HG02885 (cell line): ENCODE measurements at regions not wholly inside any gene's neighbourhood (a gene's known extent, or its start where the extent isn't known, plus 50 kb on each side); places are given as distances from the start of the nearest gene placed in this dataset.

Source experiments
- ATAC-seq: cut with Tn5 transposase; IDR thresholded peaks from one replicate; pipeline ENCODE4 v1.9.1; 2021; ENCODE audit warnings: mild to moderate bottlenecking; ENCODE audit not compliant: unreplicated experiment, poor library complexity

DNA sequence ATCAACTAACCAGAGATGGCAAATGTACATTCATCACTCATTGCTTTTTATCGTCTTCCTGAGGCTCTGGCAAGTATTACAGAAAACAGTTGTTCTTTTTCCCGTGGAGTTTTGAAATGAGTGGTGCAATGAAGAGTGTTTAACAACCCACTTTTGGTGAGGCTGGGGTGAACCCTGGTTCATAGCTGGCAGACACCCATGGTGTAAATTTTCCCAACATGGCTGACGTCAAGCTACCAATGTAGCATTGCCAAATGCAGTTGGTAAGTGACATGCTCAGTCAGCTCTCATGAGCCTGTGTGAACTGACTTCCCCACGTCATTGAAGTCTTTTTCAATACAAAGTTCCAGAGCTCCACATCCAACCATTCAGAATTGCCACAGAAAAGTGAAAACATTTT is 386.2 kb downstream of the TMEM114 start:
- no peak for ATAC-seq

DNA sequence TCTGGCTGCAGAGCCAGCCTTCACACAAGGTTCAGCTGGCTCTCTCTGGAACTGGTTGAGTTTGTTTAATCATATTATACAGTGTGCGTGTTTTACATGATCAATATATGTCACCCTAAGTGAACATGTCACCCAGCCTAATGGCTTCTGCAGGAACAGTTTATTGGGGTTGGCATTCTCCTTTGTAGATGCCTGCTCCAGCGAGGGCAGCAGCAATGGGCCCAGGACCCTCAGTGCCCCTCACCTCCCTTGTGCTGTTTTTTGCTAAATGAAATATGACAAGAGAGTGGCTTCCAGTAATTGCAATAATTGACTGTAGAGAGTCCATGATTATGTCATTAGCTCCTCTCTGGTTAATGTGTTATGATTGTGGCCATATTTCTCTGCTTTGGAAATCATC is 387.2 kb downstream of the TMEM114 start:
- no peak for ATAC-seq

DNA sequence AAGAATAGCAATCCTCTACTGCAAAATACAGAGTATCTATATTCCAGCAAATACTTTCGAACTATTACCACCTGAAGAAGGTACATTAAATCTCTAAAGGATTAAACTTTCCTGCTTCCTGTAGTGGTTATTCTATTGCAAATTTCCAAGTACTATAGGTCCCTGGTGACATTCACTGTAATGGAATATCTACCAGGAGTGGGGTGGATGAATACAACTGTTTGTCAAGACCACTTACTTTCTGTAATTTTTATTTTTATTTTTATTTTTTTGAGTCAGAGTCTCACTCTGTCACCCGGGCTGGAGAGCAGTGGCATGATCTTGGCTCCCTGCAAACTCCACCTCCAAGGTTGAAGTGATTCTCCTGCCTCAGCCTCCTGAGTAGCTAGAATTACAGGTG is 389.5 kb downstream of the TMEM114 start:
- ATAC-seq, result no peak

DNA sequence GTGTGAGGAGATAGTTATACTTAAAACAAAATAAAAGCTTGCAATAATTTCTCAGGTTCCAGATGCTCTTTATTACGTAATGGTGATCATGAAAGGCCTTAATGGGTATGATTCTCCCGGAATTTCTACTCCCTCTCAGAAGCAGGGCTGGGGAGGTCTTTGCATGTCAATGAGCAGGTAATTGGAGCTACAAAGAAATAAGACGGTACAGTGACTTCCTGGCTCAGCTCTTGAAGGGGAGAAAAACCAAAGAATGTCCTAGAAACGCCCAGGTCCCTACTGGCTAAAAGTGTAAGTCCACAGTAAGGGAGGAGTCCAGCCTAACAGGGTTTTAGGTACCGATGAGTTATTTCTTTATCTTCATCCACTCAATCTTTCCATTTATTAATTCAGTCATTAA is 390.9 kb downstream of the TMEM114 start:
- ATAC-seq, result no peak

DNA sequence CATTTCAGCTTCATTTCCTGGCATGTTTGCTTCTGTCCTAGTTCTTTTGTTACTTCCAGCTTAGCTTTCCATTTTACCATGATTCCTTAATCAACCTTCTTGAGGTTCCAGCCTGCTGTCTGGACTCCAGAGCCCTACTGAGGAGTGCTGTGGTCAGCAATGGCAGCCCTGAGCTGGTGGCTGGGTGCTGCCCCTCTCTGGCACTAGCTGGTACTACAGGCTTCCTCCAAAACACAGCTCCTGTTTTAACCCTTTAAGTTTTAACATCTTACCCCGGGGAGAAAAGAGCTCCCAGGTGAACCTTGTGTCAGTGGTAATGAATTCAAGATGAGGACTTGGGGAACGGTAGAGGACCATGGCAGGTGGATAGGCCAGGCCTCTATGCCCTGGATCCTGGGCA is 395.5 kb downstream of the TMEM114 start:
- ATAC-seq, result no peak

DNA sequence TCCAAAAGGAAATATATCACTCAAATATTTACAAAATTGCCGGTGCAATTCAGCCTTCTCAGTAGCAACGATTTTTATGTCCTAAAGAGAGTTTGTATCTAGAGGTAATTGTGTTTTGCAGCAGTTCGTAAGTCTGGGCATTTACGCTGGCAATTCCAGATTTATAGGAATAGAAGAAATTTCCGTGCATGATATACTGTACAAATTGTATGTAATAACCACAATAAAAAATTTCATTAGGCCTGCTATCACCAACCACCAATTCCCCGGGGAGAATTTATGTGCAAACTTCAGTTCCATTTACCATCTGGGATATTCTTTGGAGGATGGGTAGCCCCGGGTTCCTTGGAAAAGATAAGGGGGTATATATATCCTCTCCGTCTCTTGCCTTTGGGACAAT is 401.5 kb downstream of the TMEM114 start:
- ATAC-seq, result no peak

DNA sequence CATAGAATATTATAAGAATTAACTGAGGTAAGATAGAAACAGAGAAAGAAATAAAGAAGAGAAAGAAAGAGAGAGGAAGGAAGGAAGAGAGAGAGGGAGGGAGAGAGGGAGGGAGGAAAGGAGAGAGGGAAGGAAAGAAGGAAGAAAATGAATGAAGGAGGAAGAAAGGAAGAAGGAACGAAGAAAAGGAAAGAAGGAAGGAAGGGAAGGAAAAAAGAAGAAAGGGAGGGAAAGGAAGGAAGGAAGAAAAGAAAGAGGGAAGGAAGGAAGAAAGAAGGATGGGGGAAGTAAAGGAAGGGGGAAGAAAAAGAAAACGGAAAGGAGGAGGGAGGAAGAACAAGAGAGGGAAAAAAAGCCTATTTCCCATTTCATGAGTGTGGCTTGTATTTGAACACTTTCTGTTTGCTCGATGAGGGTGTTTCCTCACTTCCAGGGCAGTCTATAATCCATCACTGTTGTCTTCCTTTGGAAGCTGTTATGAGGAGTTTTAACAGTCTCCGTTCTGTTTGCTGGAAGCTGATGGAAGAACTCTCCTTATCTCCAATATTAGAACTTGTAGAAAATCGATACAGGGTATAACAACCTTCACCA is 402.4 kb downstream of the TMEM114 start:
- no peak for ATAC-seq

DNA sequence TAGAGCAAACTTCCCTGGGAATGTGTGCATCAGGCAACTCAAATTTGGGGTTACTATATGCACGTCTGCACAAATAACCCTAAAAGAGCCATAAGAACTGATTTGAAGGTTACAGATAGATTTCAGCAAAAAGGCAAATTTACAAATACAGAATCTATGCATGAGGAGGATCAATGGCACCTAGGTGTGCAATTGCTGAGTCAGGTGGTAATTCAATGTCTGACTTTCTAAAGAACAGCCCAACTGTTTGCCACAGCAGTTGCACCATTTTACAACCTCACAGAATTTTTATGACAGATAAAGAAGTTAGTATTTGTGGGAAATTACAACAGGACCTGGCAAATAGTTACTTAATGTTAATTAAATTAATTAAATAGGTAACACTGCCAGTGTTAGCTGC is 405.5 kb downstream of the TMEM114 start:
- ATAC-seq, result no peak

DNA sequence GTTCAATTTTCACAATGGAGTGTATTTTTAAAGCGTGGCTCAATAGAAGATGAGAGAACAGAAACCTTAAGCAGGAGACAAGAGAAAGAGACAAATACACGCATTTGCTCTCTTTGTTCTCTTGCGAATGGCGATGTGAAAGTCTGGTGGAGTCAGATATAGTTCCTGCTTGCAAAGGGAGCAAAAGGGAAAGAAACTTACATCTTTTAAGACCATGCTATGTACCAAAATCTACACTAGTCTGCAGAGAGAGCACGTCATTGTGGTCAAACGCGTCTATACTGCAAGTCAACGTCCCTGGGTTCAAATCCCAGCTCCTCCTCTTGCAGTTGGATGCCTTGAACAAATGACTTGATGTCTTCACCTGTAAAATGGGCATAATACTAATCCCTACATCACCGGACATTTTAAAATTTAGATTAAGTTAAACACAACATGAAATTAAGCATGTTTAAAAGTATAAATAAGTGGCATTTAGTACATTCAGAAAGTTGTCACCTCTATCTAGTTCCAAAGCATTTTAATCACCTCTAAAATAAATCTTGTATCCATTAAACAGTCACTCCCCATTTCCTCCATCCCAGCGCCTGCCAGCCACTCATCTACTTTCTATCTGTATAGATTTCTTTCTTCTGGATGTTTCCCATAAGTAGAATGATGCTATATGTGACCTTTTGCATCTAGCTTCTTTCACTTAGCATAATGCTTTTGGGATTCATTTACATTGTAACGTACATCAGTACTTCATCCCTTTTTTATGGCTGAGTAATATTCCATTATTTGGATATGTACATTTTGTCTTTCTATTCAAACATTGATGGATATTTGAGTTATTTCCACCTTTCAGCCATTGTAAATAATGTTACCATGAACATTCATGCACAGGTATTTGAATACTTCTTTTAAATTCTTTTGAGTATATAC is 406.9 kb downstream of the TMEM114 start:
- no peak for ATAC-seq

DNA sequence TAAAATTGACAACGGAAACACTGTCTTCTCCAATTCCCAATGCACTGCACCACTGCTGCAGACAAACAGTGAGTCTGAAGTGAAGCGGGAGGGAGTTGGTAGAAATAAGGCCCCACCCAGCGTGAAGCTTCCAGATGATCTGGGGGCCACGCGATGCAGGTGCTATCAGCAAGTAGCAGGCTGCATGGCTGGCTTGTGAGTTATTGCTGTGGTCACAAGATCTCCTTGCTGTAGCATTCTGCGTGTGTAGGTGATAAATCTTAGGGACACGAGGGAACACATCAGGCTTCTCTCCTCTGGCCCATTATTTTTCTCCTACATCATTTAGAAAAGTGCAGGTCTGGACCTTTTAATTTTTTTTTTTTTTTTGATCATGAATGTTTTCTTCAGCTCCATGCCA is 407.6 kb downstream of the TMEM114 start:
- ATAC-seq, result no peak

DNA sequence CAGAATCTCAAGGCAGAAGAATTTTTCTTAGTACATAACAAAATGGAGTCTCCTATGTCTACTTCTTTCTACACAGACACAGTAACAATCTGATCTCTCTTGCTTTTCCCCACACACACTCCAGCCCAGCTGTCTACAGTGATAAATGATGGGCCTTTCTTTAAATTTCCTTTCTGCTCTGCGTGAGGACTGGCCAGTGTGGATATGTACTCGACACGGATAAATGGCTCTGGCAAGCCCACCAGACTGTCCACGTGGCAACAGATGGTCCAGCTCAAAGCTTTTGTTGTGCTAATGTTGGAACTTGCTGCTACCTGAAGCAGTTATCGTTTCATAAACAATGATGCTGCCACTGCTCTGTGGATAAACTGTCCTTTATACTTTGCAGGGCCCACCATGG is 410.7 kb downstream of the TMEM114 start:
- no peak for ATAC-seq

DNA sequence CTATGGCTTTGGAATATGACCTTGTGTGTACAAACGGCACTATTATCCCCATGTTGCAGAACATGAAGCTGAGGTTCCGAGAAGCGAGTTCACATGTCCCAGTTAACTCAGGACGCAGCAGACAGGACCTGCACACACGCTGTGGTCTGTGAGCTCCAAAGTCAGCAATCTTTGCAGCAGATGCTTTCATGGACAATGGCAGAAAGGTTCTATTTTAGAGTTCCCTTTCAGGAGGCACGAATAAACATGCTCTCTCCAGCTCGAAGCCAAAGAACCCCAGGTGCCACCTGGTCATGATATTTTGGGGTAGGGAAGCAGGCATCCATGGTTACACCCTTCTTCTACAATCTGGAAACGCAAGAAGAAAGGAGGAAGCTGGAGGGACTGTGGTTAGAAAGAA is 412.0 kb downstream of the TMEM114 start:
- no peak for ATAC-seq

DNA sequence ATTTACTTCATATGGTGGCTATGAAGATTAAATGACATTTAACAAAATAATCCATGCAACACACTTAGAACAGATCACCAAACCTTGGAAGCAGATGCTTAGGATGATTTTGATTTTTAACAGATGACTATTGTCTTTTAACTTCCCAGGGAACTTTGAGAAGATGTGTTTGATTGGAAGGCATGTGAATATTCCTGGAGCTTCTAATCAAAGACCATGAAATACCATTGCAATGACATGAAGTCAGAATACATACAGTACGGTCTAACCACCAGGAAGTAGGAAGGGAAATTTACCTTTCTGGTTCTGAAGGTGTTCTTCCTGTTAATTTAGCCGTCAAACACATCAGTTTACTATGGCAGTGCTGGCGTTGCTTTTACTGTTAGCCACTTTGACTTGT is 414.9 kb downstream of the TMEM114 start:
- no peak for ATAC-seq

DNA sequence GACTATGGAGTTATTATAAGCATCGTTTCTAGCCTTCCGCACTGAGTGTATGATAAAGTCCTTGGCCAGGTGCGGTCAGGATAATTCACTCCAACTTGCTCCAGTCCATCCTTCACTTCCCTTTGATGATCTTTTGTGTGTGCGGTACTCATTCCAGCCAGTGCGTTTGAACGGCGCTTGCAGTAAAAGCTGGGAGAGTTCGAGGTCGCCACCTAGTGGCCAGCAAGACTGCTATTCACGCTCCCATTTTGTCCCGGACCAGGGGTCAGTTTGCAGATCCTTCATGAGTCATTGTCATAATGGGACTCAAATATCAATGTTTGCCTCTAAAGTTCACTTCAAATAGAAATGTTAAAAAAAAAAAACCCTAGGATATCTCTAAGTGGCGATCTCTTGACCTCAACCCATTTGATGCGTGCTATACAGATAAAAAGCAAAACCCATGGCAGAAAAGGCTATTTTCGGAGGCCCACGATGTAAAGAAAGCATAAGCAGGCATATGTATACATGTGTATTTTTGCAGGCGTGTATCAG is 417.1 kb downstream of the TMEM114 start:
- ATAC-seq, result peak; percentile 69

DNA sequence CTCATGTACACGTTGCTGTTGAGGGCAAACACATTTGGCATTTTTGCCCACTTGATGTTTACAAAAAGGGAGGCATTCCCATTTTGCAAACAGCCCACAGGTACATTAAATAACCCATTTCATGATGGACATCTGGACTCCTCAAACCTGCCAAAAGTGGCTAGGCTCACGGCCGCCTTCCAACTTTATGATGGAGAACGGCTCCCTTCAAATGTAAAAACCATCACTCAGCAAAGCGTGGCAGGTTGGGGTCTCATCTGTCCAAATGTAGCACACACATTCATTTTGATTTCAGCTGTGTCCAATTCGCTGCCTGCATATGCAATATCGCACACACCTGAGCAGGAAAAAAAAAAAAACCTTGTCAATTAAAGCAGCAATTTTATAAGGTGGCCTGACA is 417.8 kb downstream of the TMEM114 start:
- no peak for ATAC-seq

DNA sequence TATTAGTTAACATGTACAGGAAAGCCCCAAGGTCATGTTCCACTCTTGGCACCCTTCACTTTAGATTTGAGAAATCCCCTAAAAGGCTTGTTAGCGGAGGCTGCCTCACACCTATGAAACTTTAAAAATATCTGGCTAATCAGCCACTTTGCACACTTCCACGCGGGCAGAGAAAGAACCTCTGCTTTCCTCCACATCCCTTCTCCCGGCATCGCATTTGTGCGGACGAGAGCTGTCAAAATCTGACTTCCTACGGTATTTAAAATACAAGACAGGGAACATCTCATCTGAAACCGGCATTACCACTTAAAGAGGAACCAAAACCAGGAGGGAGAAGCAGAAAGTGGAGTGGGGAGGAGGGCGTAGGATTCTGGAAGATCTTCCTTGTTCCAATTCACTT is 422.3 kb downstream of the TMEM114 start:
- ATAC-seq, result no peak

DNA sequence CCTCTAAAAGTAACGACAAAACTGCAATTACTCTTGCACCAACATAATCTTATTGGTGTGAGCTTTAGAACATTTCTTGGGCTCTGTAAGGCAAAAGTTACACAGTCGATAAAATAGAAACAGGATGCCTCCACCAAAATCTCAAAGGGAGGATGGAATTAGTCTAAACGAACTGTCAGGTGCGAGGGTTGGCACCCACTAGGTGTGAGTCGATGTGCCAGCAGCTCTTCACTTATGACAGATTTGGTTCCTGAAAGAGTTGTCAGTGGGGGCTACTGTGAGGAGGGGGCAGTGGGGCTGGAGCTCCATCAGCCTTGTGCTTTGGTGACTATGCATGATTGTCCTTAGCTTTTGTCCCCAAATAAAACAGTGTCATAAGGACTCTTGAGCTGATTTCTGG is 422.9 kb downstream of the TMEM114 start:
- no peak for ATAC-seq

DNA sequence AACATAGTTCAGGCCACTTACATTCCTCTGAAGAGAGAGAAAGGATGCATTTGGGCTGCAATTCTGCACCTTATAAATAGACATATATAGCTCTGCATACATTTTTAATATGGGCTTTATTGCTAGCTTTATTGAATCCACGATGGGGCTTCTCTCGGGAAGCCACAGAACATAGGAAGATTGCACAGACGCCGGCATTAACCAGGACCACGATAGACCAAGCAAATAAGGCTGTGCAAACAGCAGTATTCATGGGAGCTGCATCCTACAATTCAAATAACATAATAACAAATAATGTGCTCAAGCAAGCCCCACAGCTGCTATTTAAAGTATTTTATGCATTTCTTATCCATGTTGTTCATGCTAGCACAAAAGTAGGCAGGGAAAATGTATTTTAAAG is 432.3 kb downstream of the TMEM114 start:
- no peak for ATAC-seq

DNA sequence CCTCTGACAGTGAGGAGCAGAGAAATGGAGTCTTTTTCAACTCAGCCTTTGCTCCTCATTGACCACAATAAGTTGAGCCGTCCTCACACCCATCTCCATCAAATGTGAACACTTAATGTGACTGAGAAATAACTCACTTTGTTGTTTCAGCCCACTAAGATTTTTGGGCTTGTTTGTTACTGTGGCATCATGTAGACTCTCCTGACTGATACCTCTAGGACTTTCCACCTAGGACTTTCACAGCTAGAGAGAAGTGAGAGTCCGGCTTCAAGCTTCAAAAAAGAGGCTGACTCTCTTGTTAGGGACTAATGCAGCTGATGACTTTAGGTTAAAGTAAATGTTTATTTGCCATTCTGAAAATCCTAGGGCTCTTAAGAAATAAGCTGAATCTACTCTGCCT is 435.0 kb downstream of the TMEM114 start:
- no peak for ATAC-seq

DNA sequence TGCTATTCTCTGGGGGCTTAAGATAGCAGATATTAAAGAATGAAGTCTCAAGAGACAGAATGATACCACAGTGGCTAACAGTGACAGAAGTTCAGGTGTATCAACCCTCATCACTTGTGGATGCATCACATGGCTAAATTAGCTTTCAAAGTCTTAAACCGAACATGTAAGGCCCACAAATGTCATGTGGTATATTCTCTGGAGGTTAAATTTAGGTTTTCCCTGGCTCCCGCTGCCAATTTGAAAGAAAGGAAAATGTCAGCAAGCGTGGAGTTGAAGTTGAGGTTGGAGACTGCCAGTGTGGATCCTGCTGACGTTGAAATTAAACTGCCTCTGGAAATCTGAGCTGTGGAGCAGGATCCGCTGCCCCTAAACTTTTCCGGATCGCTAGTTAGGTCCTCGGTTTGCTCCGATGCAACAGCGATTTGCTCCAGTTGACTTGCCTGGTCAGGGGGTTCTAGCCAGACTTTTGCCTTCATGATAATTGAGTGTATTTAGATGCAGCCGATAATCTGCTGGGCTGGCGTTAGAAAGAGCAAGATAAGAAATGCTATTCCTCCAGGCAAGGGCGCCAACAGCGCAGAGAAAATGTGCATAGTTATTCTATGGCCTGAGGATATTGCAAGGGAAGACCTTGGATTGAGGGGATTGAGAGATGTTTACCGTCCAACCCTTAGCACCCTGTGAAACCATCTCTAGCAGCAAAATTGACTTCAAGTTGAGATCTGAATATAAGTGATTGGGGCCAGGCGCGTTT is 443.9 kb downstream of the TMEM114 start:
- ATAC-seq, result no peak

DNA sequence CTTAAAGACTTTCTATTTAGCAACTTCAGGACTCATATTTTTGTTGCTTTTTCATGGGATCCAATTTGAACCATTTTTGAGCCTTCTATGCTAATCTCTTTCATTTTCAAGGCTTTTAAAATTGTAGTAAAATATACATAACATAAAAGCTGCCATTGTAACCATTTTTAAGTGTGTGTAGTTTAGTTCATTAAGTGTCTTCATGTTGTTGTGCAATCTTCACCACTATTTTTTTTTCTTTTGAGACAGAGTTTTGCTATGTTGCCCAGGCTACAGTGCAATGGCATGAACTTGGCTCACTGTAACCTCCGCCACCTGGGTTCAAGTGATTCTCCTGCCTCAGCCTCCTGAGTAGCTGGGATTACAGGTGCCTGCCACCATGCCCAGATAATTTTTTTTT is 451.6 kb downstream of the TMEM114 start:
- no peak for ATAC-seq
